ENCODE measurements at regions not wholly inside any gene's neighbourhood (a gene's known extent, or its start where the extent isn't known, plus 50 kb on each side); places are given as distances from the start of the nearest gene placed in this dataset.
A peak's percentile ranks its signal among the peaks of the same experiment; 100 is the strongest.

DNA sequence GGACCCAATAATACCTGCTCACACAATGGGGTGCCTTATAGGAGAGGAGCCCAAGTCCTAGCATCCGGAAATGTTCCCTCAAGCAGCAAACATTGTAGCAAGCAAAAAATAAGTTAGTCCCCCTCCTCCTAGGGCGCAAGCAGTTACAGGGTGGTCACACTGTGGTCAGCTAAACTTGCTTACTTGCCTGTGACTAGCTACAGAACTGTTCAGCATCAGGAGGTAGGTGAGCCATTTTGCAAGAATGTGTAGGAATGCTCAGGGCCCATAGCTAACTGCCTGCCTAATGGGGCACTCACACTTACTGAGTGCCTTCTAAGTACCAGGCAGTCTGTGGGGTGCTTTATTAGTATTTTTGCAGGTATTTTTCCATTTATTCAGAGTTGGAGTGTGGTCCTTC lies 154.6 kb upstream of the GRIN2B start:
- intact Hi-C loops (cut with DNase I) = no loop called here
- Histone ChIP-seq H3K4me3 (no peak overlapping the region), H3K9me3 (no peaks in the 10 kb centered on the region), H3K4me1 (no peaks in the 10 kb centered on the region), H3K27me3 (no peaks in the 10 kb centered on the region), H3K27ac (replicated peaks in 1 of 4) (no peak overlapping the region), H3K36me3 (no peaks in the 10 kb centered on the region)
- WGBS = 100% methylated on average over 2 of the region's 2 CpGs
- DNase-seq (ENCODE audit: extremely low spot score) = no peak
- no peak for TF ChIP-seq EP300 (IDR thresholded peaks at IDR 0.05)
- no peak for TF ChIP-seq POLR2A (IDR thresholded peaks at IDR 0.05; ENCODE audit: low read depth)
- no peak for TF ChIP-seq POLR2AphosphoS5 (IDR thresholded peaks at IDR 0.05)
- TF ChIP-seq, protein P1, sequence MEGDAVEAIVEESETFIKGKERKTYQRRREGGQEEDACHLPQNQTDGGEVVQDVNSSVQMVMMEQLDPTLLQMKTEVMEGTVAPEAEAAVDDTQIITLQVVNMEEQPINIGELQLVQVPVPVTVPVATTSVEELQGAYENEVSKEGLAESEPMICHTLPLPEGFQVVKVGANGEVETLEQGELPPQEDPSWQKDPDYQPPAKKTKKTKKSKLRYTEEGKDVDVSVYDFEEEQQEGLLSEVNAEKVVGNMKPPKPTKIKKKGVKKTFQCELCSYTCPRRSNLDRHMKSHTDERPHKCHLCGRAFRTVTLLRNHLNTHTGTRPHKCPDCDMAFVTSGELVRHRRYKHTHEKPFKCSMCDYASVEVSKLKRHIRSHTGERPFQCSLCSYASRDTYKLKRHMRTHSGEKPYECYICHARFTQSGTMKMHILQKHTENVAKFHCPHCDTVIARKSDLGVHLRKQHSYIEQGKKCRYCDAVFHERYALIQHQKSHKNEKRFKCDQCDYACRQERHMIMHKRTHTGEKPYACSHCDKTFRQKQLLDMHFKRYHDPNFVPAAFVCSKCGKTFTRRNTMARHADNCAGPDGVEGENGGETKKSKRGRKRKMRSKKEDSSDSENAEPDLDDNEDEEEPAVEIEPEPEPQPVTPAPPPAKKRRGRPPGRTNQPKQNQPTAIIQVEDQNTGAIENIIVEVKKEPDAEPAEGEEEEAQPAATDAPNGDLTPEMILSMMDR (IDR thresholded peaks at IDR 0.05) = no peak

GRCh38 chr12:14138495-14138894 lies 157.1 kb upstream of the GRIN2B start:
- no peak for DNase-seq (ENCODE audit: extremely low spot score)
- Histone ChIP-seq H3K4me1 (no peaks in the 10 kb centered on the region), H3K9me3 (no peaks in the 10 kb centered on the region), H3K4me3 (no peak overlapping the region), H3K27ac (replicated peaks in 1 of 4) (no peak overlapping the region), H3K27me3 (peaks cover 0 to 4% (median 0%) of the 10 kb centered on the region in 4 donors), H3K36me3 (no peaks in the 10 kb centered on the region)
- intact Hi-C loops (cut with DNase I) = no loop called here
- TF ChIP-seq EP300 (IDR thresholded peaks at IDR 0.05) (no peak), POLR2A (IDR thresholded peaks at IDR 0.05; ENCODE audit: low read depth) (no peak), POLR2AphosphoS5 (IDR thresholded peaks at IDR 0.05) (no peak)
- TF ChIP-seq, protein P1 (IDR thresholded peaks at IDR 0.05) = no peak
- WGBS = 63% methylated on average over 6 of the region's 6 CpGs

GRCh38 chr12:14148489-14149270 lies 167.3 kb upstream of the GRIN2B start:
- no peaks in the 10 kb centered on the region for H3K4me1 ChIP-seq
- peaks cover 0 to 4% (median 2%) of the 10 kb centered on the region in 4 donors for H3K9me3 ChIP-seq
- no peaks in the 10 kb centered on the region for H3K36me3 ChIP-seq
- intact Hi-C loops (cut with DNase I) = no loop called here
- H3K4me3 ChIP-seq = no peak overlapping the region
- no peak overlapping the region for H3K27ac ChIP-seq (replicated peaks in 1 of 4)
- 62% methylated on average over 6 of the region's 6 CpGs for WGBS
- DNase-seq (ENCODE audit: extremely low spot score) = no peak
- TF ChIP-seq EP300 (IDR thresholded peaks at IDR 0.05) = no peak
- TF ChIP-seq, protein P1 (IDR thresholded peaks at IDR 0.05) = no peak
- no peaks in the 10 kb centered on the region for H3K27me3 ChIP-seq

DNA sequence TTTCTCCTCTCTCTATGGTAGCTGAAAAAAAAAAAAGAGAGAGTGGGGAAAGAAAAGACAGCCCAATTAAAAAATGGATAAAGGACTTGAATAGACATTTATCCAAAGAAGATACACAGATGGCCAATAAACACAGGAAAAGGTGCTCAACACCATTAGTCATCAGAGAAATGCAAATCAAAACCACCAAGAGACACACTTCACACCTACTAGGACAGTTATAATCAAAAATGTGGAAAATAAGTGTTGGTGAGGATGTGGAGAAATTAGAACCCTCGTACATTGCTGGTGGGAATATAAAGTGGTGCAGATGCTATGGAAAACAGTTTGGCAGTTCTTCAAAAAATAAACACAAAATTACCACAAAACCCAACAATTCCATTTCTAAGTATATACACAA lies 172.4 kb upstream of the GRIN2B start:
- intact Hi-C loops (cut with DNase I) = no loop called here
- TF ChIP-seq, protein P1 (IDR thresholded peaks at IDR 0.05) = no peak
- TF ChIP-seq POLR2AphosphoS5 (IDR thresholded peaks at IDR 0.05) (no peak), EP300 (IDR thresholded peaks at IDR 0.05) (no peak), POLR2A (IDR thresholded peaks at IDR 0.05; ENCODE audit: low read depth) (no peak)
- 72% methylated on average over 1 of the region's 1 CpG for WGBS

GRCh38 chr12:14156606-14157005 lies 175.2 kb upstream of the GRIN2B start:
- H3K4me1 ChIP-seq = no peaks in the 10 kb centered on the region
- intact Hi-C loops (cut with DNase I) = no loop called here
- H3K9me3 ChIP-seq = no peaks in the 10 kb centered on the region
- no peak overlapping the region for H3K27ac ChIP-seq (replicated peaks in 1 of 4)
- no peaks in the 10 kb centered on the region for H3K36me3 ChIP-seq
- no peak overlapping the region for H3K4me3 ChIP-seq
- peak; percentile 29 for DNase-seq (ENCODE audit: extremely low spot score)
- H3K27me3 ChIP-seq = no peaks in the 10 kb centered on the region
- whole genome bisulfite sequencing = 66% methylated on average over 2 of the region's 2 CpGs
- TF ChIP-seq POLR2AphosphoS5 (IDR thresholded peaks at IDR 0.05) (no peak), POLR2A (IDR thresholded peaks at IDR 0.05; ENCODE audit: low read depth) (no peak), EP300 (IDR thresholded peaks at IDR 0.05) (no peak)
- TF ChIP-seq, protein P1 (IDR thresholded peaks at IDR 0.05) = no peak

More for the DNA sequence above, 172.4 kb upstream of the GRIN2B start:
- Histone ChIP-seq H3K4me1 (no peaks in the 10 kb centered on the region), H3K9me3 (no peaks in the 10 kb centered on the region), H3K27me3 (no peaks in the 10 kb centered on the region), H3K36me3 (no peaks in the 10 kb centered on the region), H3K27ac (replicated peaks in 1 of 4) (no peak overlapping the region), H3K4me3 (no peak overlapping the region)
- DNase-seq (ENCODE audit: extremely low spot score) = no peak

All from esophagus muscularis mucosa (tissue), 4 donors.